ENCODE measurements at regions not wholly inside any gene's neighbourhood (a gene's known extent, or its start where the extent isn't known, plus 50 kb on each side); places are given as distances from the start of the nearest gene placed in this dataset.

DNA sequence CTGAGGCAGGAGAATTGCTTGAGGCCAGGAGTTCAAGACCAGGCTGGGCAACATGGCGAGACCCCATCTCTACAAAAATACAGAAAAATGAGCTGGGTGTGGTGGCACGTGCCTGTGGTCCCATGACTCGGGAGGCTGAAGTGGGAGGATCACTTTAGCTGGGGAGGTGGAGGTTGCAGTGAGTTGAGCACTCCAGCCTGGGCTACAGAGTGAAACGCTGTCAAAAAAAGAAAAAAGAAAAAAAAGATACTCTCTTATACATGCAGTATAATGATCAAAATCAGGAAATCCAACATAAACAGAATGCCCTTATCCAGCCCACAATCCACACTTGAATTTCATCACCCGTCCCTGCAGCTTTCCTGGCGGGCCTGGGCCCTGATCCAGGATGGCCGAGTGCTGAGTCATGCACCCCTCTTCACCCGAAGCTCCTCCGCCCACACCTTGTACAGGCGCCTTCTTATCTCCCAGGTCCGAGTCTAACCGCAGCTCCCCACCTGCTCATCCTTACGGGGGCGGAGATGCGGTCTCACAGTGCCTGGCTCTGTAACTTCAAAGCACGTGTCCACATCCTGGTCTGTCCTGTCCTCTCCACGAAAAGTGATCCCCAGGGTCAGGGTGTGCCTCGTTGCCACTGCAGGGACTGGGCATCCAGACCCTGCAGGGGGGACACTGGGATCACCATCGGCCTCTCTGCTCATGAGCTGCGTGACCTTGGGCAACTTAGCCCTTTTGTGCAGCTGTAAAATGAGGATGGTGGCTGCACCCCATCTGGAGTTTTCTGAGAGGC, 120.2 kb upstream of the SLC45A1 start (continued):
- peak; percentile 66; the same call in 1 of the 2 replicates for TF ChIP-seq MAFK (IDR thresholded peaks at IDR 0.05; ENCODE audit: low read depth, low read length)

DNA sequence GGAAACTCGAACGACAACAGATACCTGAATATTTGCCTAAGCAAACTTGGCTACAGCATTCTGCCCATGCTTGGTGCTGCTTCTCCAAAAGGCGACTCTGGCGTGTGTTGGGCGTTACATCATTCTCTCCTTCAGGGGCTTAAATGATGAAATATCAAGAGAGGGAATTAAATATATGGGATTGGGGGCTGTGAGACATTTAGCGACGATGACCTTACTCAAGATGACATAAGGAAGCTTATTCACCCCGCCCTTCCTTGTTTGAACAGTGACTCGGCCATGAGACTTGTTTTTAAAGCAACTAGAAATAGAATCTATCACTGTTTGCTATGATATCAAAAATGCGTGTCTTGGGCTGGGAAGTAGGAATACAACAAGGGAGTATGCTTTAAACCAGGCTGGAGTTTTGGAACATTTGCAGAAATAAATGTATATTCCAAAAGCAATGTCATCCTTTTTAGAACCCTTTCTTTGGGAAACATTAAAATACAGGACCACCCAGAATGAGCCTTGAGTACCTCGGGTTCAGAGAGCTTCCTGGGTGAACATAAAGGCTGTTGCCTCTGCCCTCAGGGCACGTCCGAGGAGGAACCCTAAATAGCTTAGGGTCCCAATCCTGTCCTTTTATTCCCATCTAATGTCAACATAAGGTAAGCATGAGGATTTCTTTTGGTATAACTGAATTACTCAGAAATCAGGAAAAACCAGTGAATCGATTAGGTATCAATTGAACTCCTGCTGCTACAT, 123.3 kb upstream of the SLC45A1 start:
- H3K9ac ChIP-seq (ENCODE audit: low read depth, low read length) = no peak overlapping the region
- H4K91ac ChIP-seq (ENCODE audit: insufficient read depth, low read depth, low read length) = peak overlapping the region; percentile 83
- H3K4me3 ChIP-seq (ENCODE audit: insufficient read depth, low read depth, low read length) = no peak overlapping the region
- H2AK5ac ChIP-seq (ENCODE audit: low read depth, low read length) = peak overlapping the region; percentile 56
- H3K79me1 ChIP-seq (ENCODE audit: low read depth in 1 of 2, low read length in 2 of 2) = no peaks in the 10 kb centered on the region
- H3K36me3 ChIP-seq (ENCODE audit: control insufficient read depth, insufficient read depth, low read length) = no peaks in the 10 kb centered on the region
- H4K5ac ChIP-seq (ENCODE audit: low read depth, low read length) = peak overlapping the region; percentile 67; the same call in 1 of the 2 replicates
- ChIA-PET CTCF (no interaction called here), POLR2A (ENCODE audit: unreplicated experiment) (no interaction called here)
- intact Hi-C loops (cut with micrococcal nuclease) = no loop called here
- H2BK20ac ChIP-seq (ENCODE audit: low read depth, low read length) = peak overlapping the region; percentile 60; the same call in 1 of the 2 replicates
- H3K4me1 ChIP-seq (ENCODE audit: control insufficient read depth, insufficient read depth, low read length) = peaks cover 16% of the 10 kb centered on the region
- BruUV-seq (replicated peaks) = no TSS peak
- no peaks in the 10 kb centered on the region for H3K9me3 ChIP-seq (ENCODE audit: control insufficient read depth, insufficient read depth, low read length)
- in situ Hi-C loops (cut with MboI; ENCODE audit: low sequenced_read_pairs) = no loop called here
- H2BK120ac ChIP-seq (ENCODE audit: low read depth, low read length) = peak overlapping the region; percentile 50
- peak overlapping the region; percentile 54 for H3K14ac ChIP-seq (replicated peaks; ENCODE audit: low read depth, low read length)
- TF ChIP-seq CEBPB (IDR thresholded peaks at IDR 0.05; ENCODE audit: low read depth, low read length) = peak; percentile 64
- no peak for TF ChIP-seq RAD21 (IDR thresholded peaks at IDR 0.05; ENCODE audit: low read length)
- no peak overlapping the region for H3K56ac ChIP-seq (ENCODE audit: extremely low read depth, insufficient read depth, low read length)
- no peak overlapping the region for H2AFZ ChIP-seq (replicated peaks; ENCODE audit: low read length, poor library complexity)
- dilution Hi-C loops (cut with HindIII; ENCODE audit: low sequenced_read_pairs, unreplicated experiment) = no loop called here
- H3K4me2 ChIP-seq (ENCODE audit: low read depth, low read length) = no peak overlapping the region
- H3K9me1 ChIP-seq (ENCODE audit: insufficient read depth, low read length) = peaks cover 19% of the 10 kb centered on the region
- no peaks in the 10 kb centered on the region for H3K27me3 ChIP-seq (ENCODE audit: control insufficient read depth, insufficient read depth, low read length)
- H3K23ac ChIP-seq (ENCODE audit: low read depth, low read length) = peak overlapping the region; percentile 15; the same call in 1 of the 2 replicates
- H3K4ac ChIP-seq (ENCODE audit: low read depth, low read length) = peak overlapping the region; percentile 88
- no peak overlapping the region; the same call in 1 of the 2 replicates for H3K27ac ChIP-seq (ENCODE audit: insufficient read depth, low read length)
- no peaks in the 10 kb centered on the region for H4K20me1 ChIP-seq (ENCODE audit: insufficient read depth, low read length)
- WGBS, 2 experiments (ENCODE audit: extremely low coverage in 2 of 2, insufficient read length in 1 of 2) = 92% methylated on average over 4 of the region's 14 CpGs; no CpG with 5 or more reads in 1 of the 2 experiments
- DNase-seq = peak; percentile 67
- peak overlapping the region; percentile 80; the same call in 1 of the 2 replicates for H3K18ac ChIP-seq (ENCODE audit: low read depth, low read length)
- ATAC-seq (ENCODE audit: low read depth) = no peak
- H2BK15ac ChIP-seq (ENCODE audit: low read depth, low read length) = peak overlapping the region; percentile 89
- H2BK5ac ChIP-seq (ENCODE audit: low read depth, low read length, poor library complexity, severe bottlenecking) = peak overlapping the region; percentile 59
- H4K8ac ChIP-seq (ENCODE audit: low read depth in 2 of 2, low read length in 2 of 2) = peak overlapping the region; percentile 22 to 57
- H2AK9ac ChIP-seq (replicated peaks; ENCODE audit: low read depth, low read length, poor library complexity) = no peak overlapping the region
